ENCODE measurements at regions not wholly inside any gene's neighbourhood (a gene's known extent, or its start where the extent isn't known, plus 50 kb on each side); places are given as distances from the start of the nearest gene placed in this dataset.
A peak's percentile ranks its signal among the peaks of the same experiment; 100 is the strongest.
"Not testable (repeated sequence)": the region's sequence is repeated elsewhere in the genome, so short reads cannot be mapped to it uniquely, and the experiment has no call there.

DNA sequence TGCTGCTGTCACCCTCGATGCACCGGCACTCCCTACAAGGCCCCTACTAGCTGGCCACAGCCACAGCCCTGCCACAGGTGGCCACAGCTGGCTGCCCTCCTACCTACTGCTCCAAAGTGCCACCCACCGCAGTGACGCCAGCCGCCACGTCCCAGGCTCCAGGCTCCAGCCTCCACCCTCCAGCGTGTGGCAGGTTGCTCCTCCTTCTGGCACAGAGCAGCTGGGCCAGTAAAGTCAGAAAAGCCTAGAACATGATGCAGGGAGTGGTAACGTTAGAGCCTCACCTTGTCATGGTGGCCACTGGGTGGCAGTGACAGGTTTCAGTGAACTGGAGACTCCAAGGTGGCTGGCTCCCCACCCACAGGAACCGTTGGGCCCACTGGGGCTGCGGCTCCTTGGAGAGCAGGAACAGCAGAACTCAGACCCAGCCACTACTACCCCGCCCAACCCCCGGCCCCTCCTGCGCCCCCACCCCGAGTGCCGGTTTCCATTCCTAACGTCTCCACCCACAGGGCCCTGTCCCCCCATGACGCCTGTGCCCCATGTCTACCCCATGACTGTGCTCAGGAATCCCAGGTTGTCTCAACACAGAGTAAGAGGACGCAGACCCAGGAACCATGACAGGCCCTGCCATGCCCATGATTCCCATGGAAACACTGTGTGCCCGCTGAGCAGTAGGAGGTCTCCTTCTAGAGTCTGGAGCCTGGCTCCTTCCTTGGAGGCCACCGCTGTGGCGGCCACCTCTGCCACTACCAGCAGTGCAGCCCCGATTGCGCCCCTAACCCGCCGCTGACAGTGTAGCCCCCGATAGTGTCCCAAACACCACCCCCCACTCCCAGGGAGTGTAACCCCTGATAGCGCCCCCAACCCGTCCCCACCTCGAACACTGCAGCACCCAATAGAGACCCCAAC, 52.3 kb upstream of the ZNF33B start:
- DNase-seq, result peak; percentile 42

DNA sequence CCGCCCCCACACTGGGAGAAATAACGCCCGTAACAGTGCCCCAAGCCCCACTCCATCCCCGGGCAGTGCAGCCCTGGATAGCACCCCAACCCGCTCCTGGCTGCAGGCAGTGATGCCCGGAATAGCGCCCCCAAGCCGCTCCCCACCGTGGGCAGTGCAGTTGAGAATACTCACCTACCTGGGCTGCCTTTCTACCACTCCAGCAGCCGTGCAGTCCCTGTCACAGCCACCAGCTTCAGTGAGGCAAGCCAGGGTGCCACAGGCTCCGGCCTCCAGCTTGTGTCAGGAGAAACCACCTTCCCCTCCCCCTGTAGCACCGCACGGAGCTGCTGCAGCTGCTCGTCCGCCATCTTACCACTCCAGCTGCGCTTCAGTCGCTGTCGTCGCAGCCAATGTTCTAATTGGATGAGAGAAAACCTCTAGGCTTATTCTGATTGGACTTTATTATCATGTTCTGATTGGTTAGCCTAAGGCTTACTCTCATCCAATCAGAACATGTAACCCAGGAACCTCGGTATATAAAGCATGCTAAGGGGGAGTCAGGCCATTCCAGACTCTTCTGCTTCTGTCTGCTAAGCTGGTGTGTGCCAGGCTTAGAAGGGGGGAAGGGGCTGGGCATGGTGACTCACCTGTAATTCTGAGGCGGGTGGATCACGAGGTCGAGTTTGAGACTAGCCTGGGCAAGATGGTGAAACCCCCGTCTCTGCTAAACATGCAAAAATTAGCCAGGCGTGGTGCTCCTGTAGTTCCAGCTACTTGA, 53.2 kb upstream of the ZNF33B start:
- peak; percentile 92 for DNase-seq

DNA sequence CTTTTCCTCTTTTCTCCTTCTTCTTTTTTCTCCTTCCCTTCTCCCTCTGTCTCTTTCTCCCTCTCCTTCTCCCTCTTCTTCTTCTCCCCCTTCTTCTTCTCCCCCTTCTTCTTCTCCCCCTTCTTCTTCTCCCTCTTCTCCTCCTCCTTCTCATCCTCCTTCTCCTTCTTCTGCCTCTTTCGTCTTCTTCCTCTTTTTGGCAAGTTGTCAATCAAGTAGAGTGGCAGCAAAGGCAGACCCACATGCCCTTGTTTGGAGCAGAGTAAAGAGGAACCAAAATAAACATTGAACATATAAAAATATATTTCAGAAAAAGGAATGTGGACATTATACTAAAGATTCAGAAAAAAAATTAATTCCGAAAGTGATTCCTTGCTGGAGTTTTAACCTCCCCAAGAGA, 59.6 kb upstream of the ZNF33B start:
- DNase-seq, result no peak

DNA sequence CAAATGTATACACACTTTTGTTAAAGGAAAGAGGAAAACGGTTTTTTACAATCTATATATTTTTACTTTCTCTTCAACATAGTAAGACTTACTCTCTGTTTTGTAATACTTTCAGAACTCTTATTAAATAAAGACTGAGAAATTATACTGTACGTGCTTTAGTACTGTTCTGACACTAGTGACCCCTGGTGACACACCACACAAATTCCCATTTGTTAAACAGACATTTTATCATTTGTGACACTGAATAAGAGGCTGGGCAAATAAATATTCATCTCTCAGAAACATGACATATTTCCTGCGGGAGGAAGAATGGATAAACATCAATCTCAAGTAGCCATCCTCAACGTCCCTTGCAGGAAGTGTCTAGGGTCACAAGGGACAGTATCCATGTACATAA, 68.9 kb upstream of the ZNF33B start:
- DNase-seq, result no peak

DNA sequence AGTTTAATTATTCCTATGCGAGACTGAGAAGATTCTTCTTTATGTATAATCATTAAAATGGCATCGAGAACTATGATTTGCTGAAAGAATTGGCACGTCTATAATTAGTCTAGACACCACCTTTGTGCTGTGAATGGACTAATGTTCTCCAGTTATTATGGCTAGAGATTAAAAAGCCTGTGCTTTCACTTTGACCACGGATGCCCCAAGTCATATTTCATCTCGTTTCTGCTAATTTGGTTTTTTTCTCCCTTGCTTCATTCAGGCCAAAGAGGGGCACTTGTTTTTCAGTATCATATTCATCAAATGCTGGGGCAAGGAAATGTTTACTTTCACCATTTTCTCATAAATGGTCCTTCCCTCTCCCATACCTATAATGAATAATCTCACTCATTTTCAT, 63.3 kb upstream of the BMS1 start:
- not testable (repeated sequence) for DNase-seq

DNA sequence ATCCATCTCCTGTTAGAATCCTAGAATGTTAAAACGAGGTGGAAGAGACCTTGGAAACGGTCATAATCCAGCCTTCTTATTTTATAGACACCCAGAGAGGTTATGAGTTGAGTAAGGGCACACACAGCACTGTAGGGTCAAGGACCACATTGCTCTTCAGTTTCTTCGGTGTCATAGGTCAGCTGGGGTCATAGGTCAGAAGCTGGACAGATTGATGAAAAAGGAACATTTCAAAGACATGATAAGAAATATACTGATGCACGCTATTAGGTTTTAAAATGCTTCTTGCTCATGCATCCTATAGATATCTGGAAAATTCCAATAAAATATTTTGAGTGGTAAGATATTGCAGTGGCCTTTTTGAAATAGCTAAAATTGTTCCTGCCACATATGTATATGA, 60.0 kb upstream of the BMS1 start:
- DNase-seq, result no peak

DNA sequence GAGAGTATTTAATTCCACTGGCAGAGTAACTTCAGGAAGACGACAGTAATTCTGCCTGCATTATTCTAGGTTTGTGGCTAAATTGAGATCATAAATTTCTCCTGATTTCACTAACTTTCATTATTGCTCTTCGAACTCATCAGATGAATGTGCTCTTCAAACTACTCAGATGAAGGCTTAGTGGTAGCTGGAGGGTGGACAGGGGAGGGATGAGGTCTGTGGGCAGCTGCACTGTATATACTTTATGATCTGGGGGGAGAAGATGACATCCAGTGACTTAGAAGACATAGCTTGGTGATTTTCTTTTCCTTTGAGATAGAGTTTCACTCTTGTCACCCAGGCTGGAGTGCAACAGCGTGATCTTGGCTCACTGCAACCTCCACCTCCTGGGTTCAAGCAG, 59.0 kb upstream of the BMS1 start:
- not testable (repeated sequence) for DNase-seq

DNA sequence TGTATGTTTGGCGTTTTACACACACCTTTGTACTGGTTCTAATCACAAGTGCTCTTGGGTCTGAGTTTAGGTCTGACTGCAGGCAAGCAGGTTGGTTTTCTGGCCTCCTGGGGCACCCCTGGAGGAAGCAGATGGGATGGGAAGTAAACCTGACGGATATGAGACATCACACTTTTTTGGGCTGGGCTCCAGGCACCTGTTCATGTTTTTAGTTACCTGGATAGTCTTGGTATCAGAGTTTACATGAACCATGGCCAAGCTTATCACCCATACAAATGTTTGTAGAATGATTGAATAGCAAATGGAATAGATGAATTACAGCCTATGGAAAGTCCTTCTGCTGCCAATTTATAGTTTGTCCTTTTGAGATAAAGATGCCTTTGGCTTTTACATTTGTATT, 57.9 kb upstream of the BMS1 start:
- not testable (repeated sequence) for DNase-seq

DNA sequence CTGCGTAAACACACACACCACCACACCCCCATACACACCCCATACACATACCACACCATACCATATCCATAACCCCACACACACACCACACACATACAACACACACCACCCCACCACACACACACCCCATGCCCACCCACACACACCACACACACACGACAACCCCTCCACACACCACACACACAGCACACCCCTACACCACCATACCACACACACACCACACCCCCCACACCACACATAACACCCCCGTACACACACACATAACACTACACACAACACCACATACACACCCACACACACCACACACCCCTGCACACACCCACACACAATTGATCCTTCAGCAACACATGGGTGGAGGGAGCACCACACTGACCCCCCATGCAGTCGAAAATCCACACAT, 50.3 kb upstream of the BMS1 start:
- DNase-seq, result no peak

All from NCI-H2029 (cell line).